Mesothelial cell of epicardium (in vitro differentiated cells): ENCODE measurements at regions not wholly inside any gene's neighbourhood (a gene's known extent, or its start where the extent isn't known, plus 50 kb on each side); places are given as distances from the start of the nearest gene placed in this dataset.

Experiments
- DNase-seq, 2 experiments: peaks; one replicate each; pipeline ENCODE4 v3.0.0; 2021; ENCODE audit warnings: low spot score in 2 of 2; ENCODE audit not compliant: unreplicated experiment in 2 of 2
- H3K27ac Mint-ChIP-seq: 2 replicates; pipeline ENCODE4 v1.8.0; 2021; ENCODE audit warnings: mixed read lengths
- H3K27me3 Mint-ChIP-seq: 2 replicates; pipeline ENCODE4 v1.8.0; 2021; ENCODE audit warnings: low read depth, mixed read lengths
- H3K36me3 Mint-ChIP-seq: 2 replicates; pipeline ENCODE4 v1.8.0; 2021; ENCODE audit warnings: mixed read lengths
- H3K4me1 Mint-ChIP-seq: 2 replicates; pipeline ENCODE4 v1.8.0; 2021; ENCODE audit warnings: mixed read lengths
- H3K4me3 Mint-ChIP-seq: 2 replicates; pipeline ENCODE4 v1.8.0; 2021; ENCODE audit warnings: mild to moderate bottlenecking, moderate library complexity, mixed read lengths
- H3K9me3 Mint-ChIP-seq: 2 replicates; pipeline ENCODE4 v1.8.0; 2021; ENCODE audit warnings: mixed read lengths
- TF ChIP-seq, protein P1 (sequence below): fragments of 200-600 bp; sonication (generic); IDR thresholded peaks from one replicate; pipeline ENCODE4 v1.5.0; 2021; ENCODE audit warnings: antibody characterized with exemption; ENCODE audit not compliant: unreplicated experiment

DNA sequence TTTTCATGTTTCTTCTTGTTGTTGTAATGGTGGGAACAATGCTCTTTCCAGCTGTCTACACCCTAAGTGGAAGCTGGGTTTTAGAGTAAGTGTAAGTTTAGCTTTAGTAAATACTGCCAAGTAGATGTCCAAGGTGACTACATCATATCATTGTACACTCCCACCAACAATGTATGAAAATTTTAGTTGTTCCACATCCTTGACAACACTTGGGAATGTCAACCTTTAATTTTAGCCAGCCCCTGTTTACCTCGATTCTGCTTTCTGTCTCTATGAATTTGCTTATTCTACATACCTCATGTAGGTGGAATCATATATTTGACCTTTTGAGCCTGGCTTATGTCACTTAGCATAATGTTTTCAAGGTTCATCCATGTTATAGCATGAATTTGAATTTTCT, 93.0 kb downstream of the MTPAP start:
- Mint-ChIP-seq H3K4me1 (no peaks in the 10 kb centered on the region), H3K36me3 (peaks cover 5% of the 10 kb centered on the region), H3K9me3 (peaks cover 33% of the 10 kb centered on the region), H3K4me3 (no peak overlapping the region), H3K27ac (no peak overlapping the region), H3K27me3 (no peaks in the 10 kb centered on the region)
- DNase-seq = no peak
- TF ChIP-seq, protein P1, sequence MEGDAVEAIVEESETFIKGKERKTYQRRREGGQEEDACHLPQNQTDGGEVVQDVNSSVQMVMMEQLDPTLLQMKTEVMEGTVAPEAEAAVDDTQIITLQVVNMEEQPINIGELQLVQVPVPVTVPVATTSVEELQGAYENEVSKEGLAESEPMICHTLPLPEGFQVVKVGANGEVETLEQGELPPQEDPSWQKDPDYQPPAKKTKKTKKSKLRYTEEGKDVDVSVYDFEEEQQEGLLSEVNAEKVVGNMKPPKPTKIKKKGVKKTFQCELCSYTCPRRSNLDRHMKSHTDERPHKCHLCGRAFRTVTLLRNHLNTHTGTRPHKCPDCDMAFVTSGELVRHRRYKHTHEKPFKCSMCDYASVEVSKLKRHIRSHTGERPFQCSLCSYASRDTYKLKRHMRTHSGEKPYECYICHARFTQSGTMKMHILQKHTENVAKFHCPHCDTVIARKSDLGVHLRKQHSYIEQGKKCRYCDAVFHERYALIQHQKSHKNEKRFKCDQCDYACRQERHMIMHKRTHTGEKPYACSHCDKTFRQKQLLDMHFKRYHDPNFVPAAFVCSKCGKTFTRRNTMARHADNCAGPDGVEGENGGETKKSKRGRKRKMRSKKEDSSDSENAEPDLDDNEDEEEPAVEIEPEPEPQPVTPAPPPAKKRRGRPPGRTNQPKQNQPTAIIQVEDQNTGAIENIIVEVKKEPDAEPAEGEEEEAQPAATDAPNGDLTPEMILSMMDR = no peak

DNA sequence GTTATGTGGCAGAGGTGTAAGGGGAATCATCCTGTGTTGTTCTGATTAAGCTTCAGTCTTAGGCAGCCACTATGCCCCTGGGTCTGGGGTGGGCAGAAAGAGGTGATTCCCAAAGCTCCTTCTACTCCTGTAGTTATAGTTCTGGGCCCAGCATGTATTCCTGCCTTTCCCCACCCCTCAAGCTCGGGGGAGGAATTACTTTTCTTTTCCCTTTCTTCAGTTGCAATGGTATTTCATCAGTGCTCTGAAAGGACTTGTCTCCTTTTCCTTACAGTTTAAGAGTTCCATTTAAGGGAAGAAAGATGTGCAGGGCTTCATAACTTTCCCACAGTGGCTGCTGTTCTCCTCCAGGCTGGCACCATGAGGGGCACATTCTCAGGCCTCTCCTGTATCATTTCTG, 94.2 kb downstream of the MTPAP start:
- TF ChIP-seq, protein P1 = no peak
- Mint-ChIP-seq H3K9me3 (peaks cover 33% of the 10 kb centered on the region), H3K4me1 (peaks cover 2% of the 10 kb centered on the region), H3K4me3 (no peak overlapping the region), H3K27me3 (no peaks in the 10 kb centered on the region), H3K36me3 (peaks cover 5% of the 10 kb centered on the region), H3K27ac (no peak overlapping the region)
- no peak for DNase-seq

DNA sequence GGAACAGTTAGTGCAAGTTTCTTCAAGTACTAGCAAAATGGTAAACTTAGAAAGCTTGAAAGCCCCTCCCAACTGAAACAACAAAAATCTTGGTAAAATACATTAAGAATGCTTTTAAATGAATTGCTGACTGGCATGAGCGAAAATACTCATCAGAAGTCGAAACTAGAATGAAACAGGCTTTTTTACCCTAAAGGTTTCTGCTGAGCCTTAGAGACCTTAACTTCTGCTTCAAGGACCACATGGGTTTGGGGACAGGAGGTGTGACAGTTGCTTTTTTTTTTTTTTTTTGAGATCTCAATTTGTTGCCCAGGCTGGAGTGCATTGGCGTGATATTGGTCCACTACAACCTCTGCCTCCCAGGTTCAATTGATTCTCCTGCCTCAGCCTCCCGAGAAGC, 100.3 kb downstream of the MTPAP start:
- Mint-ChIP-seq H3K27me3 (no peaks in the 10 kb centered on the region), H3K27ac (no peak overlapping the region), H3K4me1 (peaks cover 2% of the 10 kb centered on the region), H3K4me3 (no peak overlapping the region), H3K36me3 (peaks cover 4% of the 10 kb centered on the region), H3K9me3 (peaks cover 21% of the 10 kb centered on the region)
- TF ChIP-seq, protein P1 = no peak
- no peak for DNase-seq

DNA sequence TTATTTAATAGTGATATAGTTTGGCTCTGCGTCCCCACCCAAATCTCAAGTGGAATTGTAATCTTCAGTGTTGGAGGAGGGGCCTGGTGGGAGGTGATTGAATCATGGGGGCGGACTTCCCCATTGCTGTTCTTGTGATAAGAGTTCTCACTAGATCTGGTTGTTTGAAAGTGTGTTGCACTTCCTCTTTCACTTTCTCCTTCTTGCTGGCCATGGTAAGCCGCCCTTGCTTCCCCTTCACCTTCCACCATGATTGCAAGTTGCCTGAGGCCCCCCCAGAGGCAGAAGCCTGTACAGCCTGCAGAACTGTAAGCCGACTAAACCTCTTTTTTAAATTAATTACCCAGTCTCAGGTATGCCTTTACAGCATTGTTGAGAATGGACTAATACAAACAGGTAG, 101.4 kb downstream of the MTPAP start:
- no peaks in the 10 kb centered on the region for H3K36me3 Mint-ChIP-seq
- DNase-seq = no peak
- peaks cover 2% of the 10 kb centered on the region for H3K4me1 Mint-ChIP-seq
- H3K4me3 Mint-ChIP-seq = no peak overlapping the region
- TF ChIP-seq, protein P1 = no peak
- peaks cover 16% of the 10 kb centered on the region for H3K9me3 Mint-ChIP-seq
- H3K27me3 Mint-ChIP-seq = no peaks in the 10 kb centered on the region
- no peak overlapping the region for H3K27ac Mint-ChIP-seq

DNA sequence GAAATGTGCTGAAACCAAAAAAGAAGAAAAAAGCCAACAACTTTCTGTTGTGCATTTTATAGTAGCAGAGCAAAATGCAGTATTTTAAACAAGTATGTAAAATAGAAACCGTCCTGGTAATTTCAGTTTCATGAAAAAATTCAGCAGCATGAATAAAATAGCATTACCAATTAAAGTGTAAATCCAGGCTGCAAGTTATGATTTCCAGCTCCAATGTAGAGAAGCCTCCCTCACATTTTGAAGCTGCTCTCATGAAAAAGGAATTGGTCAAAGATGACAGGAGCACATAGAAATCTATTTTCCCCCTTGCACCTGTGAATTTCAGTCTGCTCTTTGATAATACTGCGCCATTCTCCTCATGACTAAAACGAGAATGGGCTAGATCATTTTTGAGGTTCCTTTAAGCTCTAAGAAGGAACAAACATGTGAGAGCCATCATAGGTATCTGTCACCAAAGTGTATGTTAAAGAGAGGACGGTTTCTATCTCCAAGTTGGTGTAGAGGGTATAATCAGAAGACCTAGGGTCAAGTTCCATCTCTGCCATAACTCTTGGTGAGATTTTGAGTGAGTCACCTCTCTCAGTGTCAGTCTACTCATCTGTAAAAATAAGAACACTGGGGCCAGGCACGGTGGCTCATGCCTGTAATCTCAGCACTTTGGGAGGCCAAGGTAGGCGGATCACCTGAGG, 107.5 kb downstream of the MTPAP start:
- H3K4me3 Mint-ChIP-seq = no peak overlapping the region
- no peaks in the 10 kb centered on the region for H3K36me3 Mint-ChIP-seq
- TF ChIP-seq, protein P1 = peak; percentile 14
- H3K27me3 Mint-ChIP-seq = no peaks in the 10 kb centered on the region
- no peak overlapping the region for H3K27ac Mint-ChIP-seq
- H3K9me3 Mint-ChIP-seq = no peaks in the 10 kb centered on the region
- no peak for DNase-seq
- H3K4me1 Mint-ChIP-seq = peaks cover 3% of the 10 kb centered on the region
